Lower lobe of right lung (tissue), 2 donors: ENCODE measurements at regions not wholly inside any gene's neighbourhood (a gene's known extent, or its start where the extent isn't known, plus 50 kb on each side); places are given as distances from the start of the nearest gene placed in this dataset.
"Not testable (repeated sequence)": the region's sequence is repeated elsewhere in the genome, so short reads cannot be mapped to it uniquely, and the experiment has no call there.

ENCODE experiments used
- ATAC-seq, 2 donors: fragments of 200-7000 bp; cut with Tn5 transposase; one replicate each; pipeline ENCODE4 v1.9.1; 2020 to 2022; ENCODE audit warnings: mild to moderate bottlenecking in 2 of 2, moderate library complexity in 2 of 2
- DNase-seq: peaks from one replicate; pipeline ENCODE4 v3.0.0-alpha.2; 2020
- H3K27ac ChIP-seq: fragments of 200-600 bp; one replicate; pipeline ENCODE4 v1.8.0; 2022
- H3K27me3 ChIP-seq: fragments of 200-600 bp; one replicate; pipeline ENCODE4 v1.8.0; 2022; ENCODE audit warnings: low read depth
- H3K36me3 ChIP-seq: fragments of 200-600 bp; one replicate; pipeline ENCODE4 v1.8.0; 2022; ENCODE audit warnings: mild to moderate bottlenecking
- H3K4me1 ChIP-seq: fragments of 200-600 bp; one replicate; pipeline ENCODE4 v1.8.0; 2022
- H3K4me3 ChIP-seq: fragments of 200-600 bp; one replicate; pipeline ENCODE4 v1.8.0; 2022; ENCODE audit warnings: mild to moderate bottlenecking
- H3K9me3 ChIP-seq: fragments of 200-600 bp; one replicate; pipeline ENCODE4 v1.8.0; 2022
- CTCF ChIP-seq: fragments of 200-600 bp; IDR thresholded peaks from one replicate; pipeline ENCODE4 v1.8.0; 2022; ENCODE audit warnings: antibody characterized with exemption, mild to moderate bottlenecking
- intact Hi-C: fragments of 100-400 bp; cut with DNase I; formaldehyde crosslinking; loops from one replicate; pipeline ENCODE4 v1.11.0; 2022
- donor health status: DM: no; HTN: yes; CAD: no; lungs with severe emphysema.

- intact Hi-C loops = no loop called here
- TF ChIP-seq CTCF = no peak
- ATAC-seq (no peak), DNase-seq (no peak)
- no peak overlapping the region for H3K4me3 ChIP-seq
- no peak overlapping the region for H3K27ac ChIP-seq
- no peaks in the 10 kb centered on the region for H3K9me3 ChIP-seq
- no peaks in the 10 kb centered on the region for H3K4me1 ChIP-seq
- H3K27me3 ChIP-seq = no peaks in the 10 kb centered on the region
- no peaks in the 10 kb centered on the region for H3K36me3 ChIP-seq
Measured at GRCh38 chr3:34090876-34091275, 292.4 kb downstream of the PDCD6IP start.

GRCh38 chr3:34094280-34094679 is 295.9 kb downstream of the PDCD6IP start:
- H3K36me3 ChIP-seq, H3K4me3 ChIP-seq, H3K27me3 ChIP-seq, ATAC-seq, DNase-seq, H3K9me3 ChIP-seq, intact Hi-C loops, H3K4me1 ChIP-seq, H3K27ac ChIP-seq: not testable (repeated sequence)

- Histone ChIP-seq H3K27ac (no peak overlapping the region), H3K4me1 (no peaks in the 10 kb centered on the region), H3K4me3 (no peak overlapping the region), H3K27me3 (no peaks in the 10 kb centered on the region), H3K9me3 (no peaks in the 10 kb centered on the region), H3K36me3 (no peaks in the 10 kb centered on the region)
- ATAC-seq = no peak
- no peak for DNase-seq
- intact Hi-C loops = no loop called here
- TF ChIP-seq CTCF = no peak
Measured at GRCh38 chr3:34102288-34102687, 303.9 kb downstream of the PDCD6IP start.

GRCh38 chr3:34106379-34106778 is 307.9 kb downstream of the PDCD6IP start:
- ATAC-seq = no peak
- intact Hi-C loops = no loop called here
- no peaks in the 10 kb centered on the region for H3K4me1 ChIP-seq

GRCh38 chr3:34106879-34107278 is 308.4 kb downstream of the PDCD6IP start:
- intact Hi-C loops = no loop called here
- no peak for DNase-seq
- TF ChIP-seq CTCF = peak; percentile 55

More at GRCh38 chr3:34106379-34106778, 307.9 kb downstream of the PDCD6IP start:
- H3K27ac ChIP-seq = no peak overlapping the region
- no peak for DNase-seq
- no peaks in the 10 kb centered on the region for H3K27me3 ChIP-seq
- no peaks in the 10 kb centered on the region for H3K36me3 ChIP-seq
- no peak overlapping the region for H3K4me3 ChIP-seq
- no peaks in the 10 kb centered on the region for H3K9me3 ChIP-seq
- TF ChIP-seq CTCF = no peak

GRCh38 chr3:34107669-34108068 is 309.2 kb downstream of the PDCD6IP start:
- intact Hi-C loops = no loop called here
- no peak for ATAC-seq

More at GRCh38 chr3:34106879-34107278, 308.4 kb downstream of the PDCD6IP start:
- Histone ChIP-seq H3K27ac (no peak overlapping the region), H3K4me1 (no peaks in the 10 kb centered on the region), H3K36me3 (no peaks in the 10 kb centered on the region), H3K9me3 (no peaks in the 10 kb centered on the region), H3K4me3 (no peak overlapping the region), H3K27me3 (no peaks in the 10 kb centered on the region)
- ATAC-seq = peak; percentile 75 to 79

More at GRCh38 chr3:34107669-34108068, 309.2 kb downstream of the PDCD6IP start:
- no peaks in the 10 kb centered on the region for H3K27me3 ChIP-seq
- no peak overlapping the region for H3K27ac ChIP-seq
- H3K9me3 ChIP-seq = no peaks in the 10 kb centered on the region
- H3K36me3 ChIP-seq = no peaks in the 10 kb centered on the region
- no peak for DNase-seq
- TF ChIP-seq CTCF = no peak
- H3K4me3 ChIP-seq = no peak overlapping the region
- no peaks in the 10 kb centered on the region for H3K4me1 ChIP-seq
